ENCODE measurements at regions not wholly inside any gene's neighbourhood (a gene's known extent, or its start where the extent isn't known, plus 50 kb on each side); places are given as distances from the start of the nearest gene placed in this dataset.

GRCh38 chr1:101526813-101527212 lies 290.0 kb downstream of the S1PR1 start:
- H3K4me3 Mint-ChIP-seq = no peak overlapping the region

GRCh38 chr1:101532377-101532776 lies 295.6 kb downstream of the S1PR1 start:
- H3K27me3 Mint-ChIP-seq = peaks cover 5% of the 10 kb centered on the region
- CTCF ChIA-PET = no interaction called here

More at GRCh38 chr1:101526813-101527212, 290.0 kb downstream of the S1PR1 start:
- ChIA-PET POLR2A (no interaction called here), CTCF (no interaction called here)
- no peaks in the 10 kb centered on the region for H3K9me3 Mint-ChIP-seq
- DNase-seq (no peak), ATAC-seq (ENCODE audit: low read depth) (no peak)
- no peaks in the 10 kb centered on the region for H3K36me3 Mint-ChIP-seq (ENCODE audit: low read depth)
- no peak overlapping the region for H3K27ac Mint-ChIP-seq
- intact Hi-C loops (cut with micrococcal nuclease) = no loop called here
- peaks cover 11% of the 10 kb centered on the region for H3K27me3 Mint-ChIP-seq
- H3K4me1 Mint-ChIP-seq = peaks cover 6% of the 10 kb centered on the region
- no peak for TF ChIP-seq CTCF (IDR thresholded peaks at IDR 0.05)

GRCh38 chr1:101540161-101540560 lies 303.3 kb downstream of the S1PR1 start:
- no peak for DNase-seq

More at GRCh38 chr1:101532377-101532776, 295.6 kb downstream of the S1PR1 start:
- ATAC-seq (ENCODE audit: low read depth) (no peak), DNase-seq (no peak)
- Mint-ChIP-seq H3K9me3 (no peaks in the 10 kb centered on the region), H3K27ac (no peak overlapping the region), H3K4me1 (no peaks in the 10 kb centered on the region), H3K36me3 (ENCODE audit: low read depth) (no peaks in the 10 kb centered on the region), H3K4me3 (no peak overlapping the region)
- intact Hi-C loops (cut with micrococcal nuclease) = no loop called here
- no peak for TF ChIP-seq CTCF (IDR thresholded peaks at IDR 0.05)
- POLR2A ChIA-PET = interaction anchor here (0.7 kb wide), 1 partner anchor 162 kb away, joined by 3 read pairs; no protein-coding TSS in a partner anchor

GRCh38 chr1:101546885-101547284 lies 310.1 kb downstream of the S1PR1 start:
- ChIA-PET POLR2A (no interaction called here), CTCF (no interaction called here)
- Mint-ChIP-seq H3K36me3 (ENCODE audit: low read depth) (no peaks in the 10 kb centered on the region), H3K9me3 (no peaks in the 10 kb centered on the region), H3K27me3 (peaks cover 3% of the 10 kb centered on the region), H3K4me1 (no peaks in the 10 kb centered on the region), H3K27ac (no peak overlapping the region), H3K4me3 (no peak overlapping the region)
- ATAC-seq (ENCODE audit: low read depth) (no peak), DNase-seq (no peak)
- no peak for TF ChIP-seq CTCF (IDR thresholded peaks at IDR 0.05)
- intact Hi-C loops (cut with micrococcal nuclease) = no loop called here

More at GRCh38 chr1:101540161-101540560, 303.3 kb downstream of the S1PR1 start:
- intact Hi-C loops (cut with micrococcal nuclease) = no loop called here
- H3K27ac Mint-ChIP-seq = no peak overlapping the region
- ATAC-seq (ENCODE audit: low read depth) = no peak
- no peaks in the 10 kb centered on the region for H3K9me3 Mint-ChIP-seq
- POLR2A ChIA-PET = no interaction called here
- no peaks in the 10 kb centered on the region for H3K36me3 Mint-ChIP-seq (ENCODE audit: low read depth)
- H3K4me1 Mint-ChIP-seq = no peaks in the 10 kb centered on the region
- H3K27me3 Mint-ChIP-seq = peaks cover 15% of the 10 kb centered on the region
- CTCF ChIA-PET = interaction anchor here (1.8 kb wide), 1 partner anchor 28 kb away, joined by 6 read pairs; no protein-coding TSS in a partner anchor
- no peak overlapping the region for H3K4me3 Mint-ChIP-seq
- no peak for TF ChIP-seq CTCF (IDR thresholded peaks at IDR 0.05)

GRCh38 chr1:101547357-101547756 lies 310.5 kb downstream of the S1PR1 start:
- no peak overlapping the region for H3K4me3 Mint-ChIP-seq
- intact Hi-C loops (cut with micrococcal nuclease) = no loop called here
- ATAC-seq (ENCODE audit: low read depth) (no peak), DNase-seq (no peak)
- ChIA-PET CTCF (no interaction called here), POLR2A (no interaction called here)
- no peaks in the 10 kb centered on the region for H3K36me3 Mint-ChIP-seq (ENCODE audit: low read depth)
- H3K27me3 Mint-ChIP-seq = peaks cover 3% of the 10 kb centered on the region
- H3K4me1 Mint-ChIP-seq = no peaks in the 10 kb centered on the region
- no peaks in the 10 kb centered on the region for H3K9me3 Mint-ChIP-seq
- no peak overlapping the region for H3K27ac Mint-ChIP-seq
- TF ChIP-seq CTCF (IDR thresholded peaks at IDR 0.05) = no peak

Measured in activated B cell treated with CpG ODN at 0.5 μM for 24 hours (primary cell).